Hepatocyte (in vitro differentiated cells): ENCODE measurements at regions not wholly inside any gene's neighbourhood (a gene's known extent, or its start where the extent isn't known, plus 50 kb on each side); places are given as distances from the start of the nearest gene placed in this dataset.

Source experiments
- DNase-seq: peaks from one replicate; pipeline ENCODE4 v3.0.0-alpha.2; 2016; ENCODE audit warnings: low spot score
- H2AFZ ChIP-seq: fragments of 200-600 bp; sonication (generic); 2 replicates; pipeline ENCODE4 v1.6.0; 2016; ENCODE audit warnings: antibody characterized with exemption, mild to moderate bottlenecking
- H3K27ac ChIP-seq: fragments of 200-600 bp; sonication (generic); 2 replicates; pipeline ENCODE4 v1.5.1; 2016; ENCODE audit warnings: mild to moderate bottlenecking
- H3K27me3 ChIP-seq: fragments of 200-600 bp; sonication (generic); 2 replicates; pipeline ENCODE4 v1.6.1; 2016
- H3K36me3 ChIP-seq: fragments of 200-600 bp; sonication (generic); replicated peaks from 2 replicates; pipeline ENCODE4 v1.5.1; 2016; ENCODE audit warnings: low read depth; ENCODE audit not compliant: insufficient read depth
- H3K4me1 ChIP-seq: fragments of 200-600 bp; sonication (generic); 2 replicates; pipeline ENCODE4 v1.5.1; 2016; ENCODE audit warnings: mild to moderate bottlenecking, moderate library complexity; ENCODE audit not compliant: insufficient read depth
- H3K4me2 ChIP-seq: fragments of 200-600 bp; sonication (generic); 2 replicates; pipeline ENCODE4 v1.6.0; 2016
- H3K4me3 ChIP-seq: fragments of 200-600 bp; sonication (generic); 2 replicates; pipeline ENCODE4 v1.5.1; 2016; ENCODE audit warnings: mild to moderate bottlenecking
- H3K79me2 ChIP-seq: fragments of 200-600 bp; sonication (generic); 2 replicates; pipeline ENCODE4 v1.6.0; 2017; ENCODE audit warnings: mild to moderate bottlenecking
- H3K9me2 ChIP-seq: fragments of 200-600 bp; sonication (generic); replicated peaks from 2 replicates; pipeline ENCODE4 v1.6.0; 2017; ENCODE audit warnings: mild to moderate bottlenecking; ENCODE audit not compliant: insufficient read depth
- H3K9me3 ChIP-seq: fragments of 200-600 bp; sonication (generic); 2 replicates; pipeline ENCODE4 v1.5.1; 2016; ENCODE audit warnings: low read depth, mild to moderate bottlenecking
- H4K20me1 ChIP-seq: fragments of 200-600 bp; sonication (generic); 2 replicates; pipeline ENCODE4 v1.6.0; 2016; ENCODE audit warnings: mild to moderate bottlenecking; ENCODE audit not compliant: insufficient read depth, poor library complexity, severe bottlenecking
- EZH2 ChIP-seq: fragments of 200-600 bp; sonication (generic); IDR thresholded peaks from 2 replicates; pipeline ENCODE4 v1.6.1; 2016; ENCODE audit warnings: antibody characterized with exemption, mild to moderate bottlenecking, borderline replicate concordance
- EZH2phosphoT487 ChIP-seq: fragments of 200-600 bp; sonication (generic); IDR thresholded peaks from one replicate; pipeline ENCODE4 v1.6.1; 2018; ENCODE audit warnings: antibody characterized with exemption, mild to moderate bottlenecking, low read depth, moderate library complexity; ENCODE audit not compliant: unreplicated experiment, severe bottlenecking
- WGBS: methylation state at CpG from one replicate; pipeline ENCODE4 v1.1.6; 2016; ENCODE audit warnings: low lambda C conversion rate; ENCODE audit errors: missing lambda C conversion rate; 5-methylcytosine and 5-hydroxymethylcytosine counted together
- TF ChIP-seq, protein P1 (sequence below): fragments of 200-600 bp; sonication (generic); IDR thresholded peaks from 2 replicates; pipeline ENCODE4 v1.5.1; 2016; ENCODE audit warnings: antibody characterized with exemption, mild to moderate bottlenecking; ENCODE audit not compliant: poor library complexity

DNA sequence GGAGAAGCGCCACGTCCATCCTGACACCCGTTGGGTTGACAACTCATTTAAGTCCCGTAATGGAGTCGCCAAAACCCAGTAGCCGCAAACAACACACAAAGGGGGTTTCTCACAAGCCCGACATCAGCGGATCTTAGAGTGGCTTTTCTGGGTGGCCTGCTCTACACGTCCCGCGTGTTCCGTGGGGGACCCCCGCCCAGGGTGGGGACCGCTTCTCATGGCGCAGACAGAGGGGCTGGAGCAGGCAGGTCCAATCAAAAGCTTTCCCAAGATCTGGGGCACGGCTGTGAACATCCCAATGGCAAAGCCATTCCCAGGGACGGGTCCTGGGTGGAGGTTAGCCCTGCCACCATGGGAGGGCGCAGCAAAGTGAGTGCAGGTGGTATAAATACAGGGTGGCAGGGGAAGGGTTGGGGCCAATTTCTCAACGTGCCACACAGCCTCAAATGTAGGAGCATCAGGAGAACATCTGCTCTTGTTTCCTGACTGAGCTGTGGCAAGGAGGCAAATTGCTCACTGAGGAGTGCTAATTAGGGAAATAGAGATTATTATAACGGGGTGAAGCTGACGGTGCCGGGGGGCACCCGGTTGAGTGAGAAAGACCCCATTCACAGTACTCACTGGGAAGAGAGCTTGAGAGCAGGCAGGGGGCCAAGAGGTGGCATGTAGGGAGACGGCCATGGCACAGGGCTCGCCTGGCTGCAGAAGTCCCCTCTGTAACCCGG, 1447.2 kb downstream of the TBC1D22A start:
- H2AFZ ChIP-seq: no peak overlapping the region
- H3K36me3 ChIP-seq: no peaks in the 10 kb centered on the region
- no peaks in the 10 kb centered on the region for H4K20me1 ChIP-seq
- no peak overlapping the region for H3K27ac ChIP-seq
- no peaks in the 10 kb centered on the region for H3K4me1 ChIP-seq
- no peak overlapping the region for H3K4me2 ChIP-seq
- H3K27me3 ChIP-seq: no peaks in the 10 kb centered on the region
- no peaks in the 10 kb centered on the region for H3K9me2 ChIP-seq
- WGBS: 91% methylated on average over 26 of the region's 26 CpGs
- H3K79me2 ChIP-seq: no peaks in the 10 kb centered on the region
- H3K4me3 ChIP-seq: no peak overlapping the region
- H3K9me3 ChIP-seq: no peaks in the 10 kb centered on the region
- no peak for TF ChIP-seq EZH2phosphoT487
- TF ChIP-seq, protein P1, sequence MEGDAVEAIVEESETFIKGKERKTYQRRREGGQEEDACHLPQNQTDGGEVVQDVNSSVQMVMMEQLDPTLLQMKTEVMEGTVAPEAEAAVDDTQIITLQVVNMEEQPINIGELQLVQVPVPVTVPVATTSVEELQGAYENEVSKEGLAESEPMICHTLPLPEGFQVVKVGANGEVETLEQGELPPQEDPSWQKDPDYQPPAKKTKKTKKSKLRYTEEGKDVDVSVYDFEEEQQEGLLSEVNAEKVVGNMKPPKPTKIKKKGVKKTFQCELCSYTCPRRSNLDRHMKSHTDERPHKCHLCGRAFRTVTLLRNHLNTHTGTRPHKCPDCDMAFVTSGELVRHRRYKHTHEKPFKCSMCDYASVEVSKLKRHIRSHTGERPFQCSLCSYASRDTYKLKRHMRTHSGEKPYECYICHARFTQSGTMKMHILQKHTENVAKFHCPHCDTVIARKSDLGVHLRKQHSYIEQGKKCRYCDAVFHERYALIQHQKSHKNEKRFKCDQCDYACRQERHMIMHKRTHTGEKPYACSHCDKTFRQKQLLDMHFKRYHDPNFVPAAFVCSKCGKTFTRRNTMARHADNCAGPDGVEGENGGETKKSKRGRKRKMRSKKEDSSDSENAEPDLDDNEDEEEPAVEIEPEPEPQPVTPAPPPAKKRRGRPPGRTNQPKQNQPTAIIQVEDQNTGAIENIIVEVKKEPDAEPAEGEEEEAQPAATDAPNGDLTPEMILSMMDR: no peak
- TF ChIP-seq EZH2: no peak
- no peak for DNase-seq

DNA sequence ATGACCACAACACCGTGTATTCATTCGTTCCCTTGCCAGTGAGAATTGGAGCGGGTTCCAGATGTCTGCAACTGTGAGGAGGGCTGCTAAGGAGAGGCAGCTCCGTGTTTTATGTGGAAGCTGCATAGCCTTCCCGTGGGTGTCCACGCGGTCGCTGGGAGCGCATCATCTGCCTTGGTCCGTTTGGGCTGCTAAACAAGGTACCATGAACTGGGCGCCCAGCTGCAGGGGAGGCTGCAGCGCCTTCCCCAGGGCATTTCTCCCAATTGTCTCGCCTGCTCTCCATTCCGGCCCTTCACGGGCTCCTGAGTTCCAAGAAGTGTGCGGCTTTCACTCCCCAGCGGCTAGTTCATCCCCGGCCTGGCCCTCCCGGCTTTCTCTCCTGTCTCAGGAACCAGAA, 1446.4 kb downstream of the TBC1D22A start:
- Histone ChIP-seq H3K36me3 (no peaks in the 10 kb centered on the region), H4K20me1 (no peaks in the 10 kb centered on the region), H3K27ac (no peak overlapping the region), H3K9me2 (no peaks in the 10 kb centered on the region), H3K4me3 (no peak overlapping the region), H3K9me3 (no peaks in the 10 kb centered on the region), H3K79me2 (no peaks in the 10 kb centered on the region), H3K4me2 (no peak overlapping the region), H2AFZ (no peak overlapping the region), H3K27me3 (no peaks in the 10 kb centered on the region), H3K4me1 (no peaks in the 10 kb centered on the region)
- 91% methylated on average over 19 of the region's 19 CpGs for WGBS
- no peak for DNase-seq
- no peak for TF ChIP-seq EZH2
- TF ChIP-seq, protein P1: no peak
- no peak for TF ChIP-seq EZH2phosphoT487

DNA sequence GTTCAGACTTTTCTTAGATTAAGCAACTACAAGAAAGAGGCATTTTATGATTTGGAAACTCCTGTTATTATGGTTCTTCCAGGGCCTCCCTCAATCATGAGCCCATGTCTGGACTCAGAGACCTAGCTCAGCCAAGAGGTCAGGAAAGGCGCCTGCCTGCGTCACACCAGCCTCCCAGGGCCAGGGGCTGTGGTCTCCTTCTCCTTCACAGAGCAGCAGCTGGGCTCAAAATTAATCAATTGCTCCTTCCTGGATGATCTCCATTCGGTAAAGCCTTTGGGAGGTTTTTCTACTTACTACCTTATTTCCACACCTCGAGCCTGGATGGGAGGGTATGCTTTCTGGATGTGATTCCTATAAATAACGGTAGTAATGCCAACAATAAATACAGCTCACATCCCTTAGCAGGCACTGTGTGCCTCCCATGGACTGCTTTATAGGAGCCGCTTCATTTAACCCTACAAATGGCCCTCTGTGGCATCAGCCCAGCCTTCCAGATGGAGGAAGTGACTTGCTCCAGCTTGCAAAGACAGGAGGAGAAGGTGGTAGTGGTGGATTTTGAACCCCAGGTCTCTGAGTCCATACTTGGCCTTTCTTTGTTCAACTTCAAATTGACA, 1445.6 kb downstream of the TBC1D22A start:
- no peak overlapping the region for H3K27ac ChIP-seq
- H3K4me2 ChIP-seq: no peak overlapping the region
- no peak overlapping the region for H2AFZ ChIP-seq
- no peaks in the 10 kb centered on the region for H3K79me2 ChIP-seq
- TF ChIP-seq EZH2 (no peak), EZH2phosphoT487 (no peak)
- TF ChIP-seq, protein P1: no peak
- no peaks in the 10 kb centered on the region for H3K9me2 ChIP-seq
- WGBS: 79% methylated on average over 6 of the region's 6 CpGs
- H3K27me3 ChIP-seq: no peaks in the 10 kb centered on the region
- no peak for DNase-seq
- H3K9me3 ChIP-seq: no peaks in the 10 kb centered on the region
- no peaks in the 10 kb centered on the region for H3K36me3 ChIP-seq
- no peaks in the 10 kb centered on the region for H4K20me1 ChIP-seq
- H3K4me3 ChIP-seq: no peak overlapping the region
- H3K4me1 ChIP-seq: no peaks in the 10 kb centered on the region
